ENCODE measurements at regions not wholly inside any gene's neighbourhood (a gene's known extent, or its start where the extent isn't known, plus 50 kb on each side); places are given as distances from the start of the nearest gene placed in this dataset.
A peak's percentile ranks its signal among the peaks of the same experiment; 100 is the strongest.
"Not testable (repeated sequence)": the region's sequence is repeated elsewhere in the genome, so short reads cannot be mapped to it uniquely, and the experiment has no call there.

- peak; percentile 86 for DNase-seq (ENCODE audit: low read depth)
- not testable (repeated sequence) for H3K4me3 ChIP-seq (ENCODE audit: low read depth, low read length)
These were observed 247.5 kb downstream of the SPATA31A6 start for GRCh38 chr9:42430674-42431615.

- not testable (repeated sequence) for DNase-seq (ENCODE audit: low read depth); H3K4me3 ChIP-seq (ENCODE audit: low read depth, low read length)
These were observed 248.2 kb downstream of the SPATA31A6 start for GRCh38 chr9:42431616-42432010.

- not testable (repeated sequence) for DNase-seq (ENCODE audit: low read depth); H3K4me3 ChIP-seq (ENCODE audit: low read depth, low read length)
These were observed 251.6 kb downstream of the SPATA31A6 start for GRCh38 chr9:42434844-42435714.

- not testable (repeated sequence) for H3K4me3 ChIP-seq (ENCODE audit: low read depth, low read length); DNase-seq (ENCODE audit: low read depth)
These were observed 252.4 kb downstream of the SPATA31A6 start for GRCh38 chr9:42435715-42436342.

GRCh38 chr9:42437057-42437759, 253.7 kb downstream of the SPATA31A6 start:
- H3K4me3 ChIP-seq (ENCODE audit: low read depth, low read length); DNase-seq (ENCODE audit: low read depth): not testable (repeated sequence)

- H3K4me3 ChIP-seq (ENCODE audit: low read depth, low read length); DNase-seq (ENCODE audit: low read depth): not testable (repeated sequence)
These were observed 259.2 kb downstream of the SPATA31A6 start for GRCh38 chr9:42442680-42443079.

- not testable (repeated sequence) for DNase-seq (ENCODE audit: low read depth); H3K4me3 ChIP-seq (ENCODE audit: low read depth, low read length)
These were observed 260.0 kb downstream of the SPATA31A6 start for GRCh38 chr9:42443414-42443813.

GRCh38 chr9:42461436-42461835, 278.0 kb downstream of the SPATA31A6 start:
- H3K4me3 ChIP-seq (ENCODE audit: low read depth, low read length); DNase-seq (ENCODE audit: low read depth): not testable (repeated sequence)

- not testable (repeated sequence) for DNase-seq (ENCODE audit: low read depth); H3K4me3 ChIP-seq (ENCODE audit: low read depth, low read length)
These were observed 278.4 kb downstream of the SPATA31A6 start for GRCh38 chr9:42461863-42462262.

GRCh38 chr9:42463981-42464380, 280.5 kb downstream of the SPATA31A6 start:
- not testable (repeated sequence) for H3K4me3 ChIP-seq (ENCODE audit: low read depth, low read length)

GRCh38 chr9:42470577-42470976, 287.1 kb downstream of the SPATA31A6 start:
- H3K4me3 ChIP-seq (ENCODE audit: low read depth, low read length) = not testable (repeated sequence)
- peak; percentile 71 for TF ChIP-seq CTCF (IDR thresholded peaks at IDR 0.05; ENCODE audit: insufficient read depth, low read length)
- DNase-seq (ENCODE audit: low read depth) = peak; percentile 63

More at GRCh38 chr9:42463981-42464380, 280.5 kb downstream of the SPATA31A6 start:
- DNase-seq (ENCODE audit: low read depth) = peak; percentile 78

- H3K4me3 ChIP-seq (ENCODE audit: low read depth, low read length); DNase-seq (ENCODE audit: low read depth): not testable (repeated sequence)
These were observed 307.5 kb downstream of the SPATA31A6 start for GRCh38 chr9:42490989-42491388.

GRCh38 chr9:42502620-42503264, 319.3 kb downstream of the SPATA31A6 start:
- not testable (repeated sequence) for H3K4me3 ChIP-seq (ENCODE audit: low read depth, low read length); DNase-seq (ENCODE audit: low read depth)

GRCh38 chr9:42508111-42508510, 324.7 kb downstream of the SPATA31A6 start:
- not testable (repeated sequence) for DNase-seq (ENCODE audit: low read depth); H3K4me3 ChIP-seq (ENCODE audit: low read depth, low read length)

GRCh38 chr9:42513535-42513934, 330.1 kb downstream of the SPATA31A6 start:
- DNase-seq (ENCODE audit: low read depth); H3K4me3 ChIP-seq (ENCODE audit: low read depth, low read length): not testable (repeated sequence)

- DNase-seq (ENCODE audit: low read depth); H3K4me3 ChIP-seq (ENCODE audit: low read depth, low read length): not testable (repeated sequence)
These were observed 351.0 kb downstream of the SPATA31A6 start for GRCh38 chr9:42534325-42534983.
